ENCODE measurements at regions not wholly inside any gene's neighbourhood (a gene's known extent, or its start where the extent isn't known, plus 50 kb on each side); places are given as distances from the start of the nearest gene placed in this dataset.

- no peak for DNase-seq (ENCODE audit: low read depth)
Measured at GRCh38 chrX:15191830-15192229, 78.1 kb downstream of the ASB9 start.

GRCh38 chrX:15188039-15188438 lies 81.8 kb downstream of the ASB9 start:
- DNase-seq (ENCODE audit: low read depth): no peak

- DNase-seq (ENCODE audit: low read depth): no peak
Measured at GRCh38 chrX:15177316-15177715, 92.6 kb downstream of the ASB9 start.

GRCh38 chrX:15173411-15173810 lies 96.5 kb downstream of the ASB9 start:
- no peak for DNase-seq (ENCODE audit: low read depth)

GRCh38 chrX:15170927-15171326 lies 99.0 kb downstream of the ASB9 start:
- no peak for DNase-seq (ENCODE audit: low read depth)

GRCh38 chrX:15167826-15168225 lies 102.1 kb downstream of the ASB9 start:
- DNase-seq (ENCODE audit: low read depth): no peak

- DNase-seq (ENCODE audit: low read depth): no peak
Measured at GRCh38 chrX:15165832-15166231, 104.1 kb downstream of the ASB9 start.

- no peak for DNase-seq (ENCODE audit: low read depth)
Measured at GRCh38 chrX:15163131-15163530, 106.8 kb downstream of the ASB9 start.

- DNase-seq (ENCODE audit: low read depth): no peak
Measured at GRCh38 chrX:15160558-15161095, 109.3 kb downstream of the ASB9 start.

- no peak for DNase-seq (ENCODE audit: low read depth)
Measured at GRCh38 chrX:15158736-15159406, 111.0 kb downstream of the ASB9 start.

GRCh38 chrX:15158350-15158735 lies 111.5 kb downstream of the ASB9 start:
- no peak for DNase-seq (ENCODE audit: low read depth)

GRCh38 chrX:15157624-15158023 lies 112.3 kb downstream of the ASB9 start:
- no peak for DNase-seq (ENCODE audit: low read depth)

GRCh38 chrX:15151267-15152186 lies 118.4 kb downstream of the ASB9 start:
- DNase-seq (ENCODE audit: low read depth): no peak

GRCh38 chrX:15150586-15150985 lies 119.3 kb downstream of the ASB9 start:
- DNase-seq (ENCODE audit: low read depth): no peak

GRCh38 chrX:15146515-15146914 lies 123.4 kb downstream of the ASB9 start:
- DNase-seq (ENCODE audit: low read depth): no peak

GRCh38 chrX:15143825-15144121 lies 126.1 kb downstream of the ASB9 start:
- no peak for DNase-seq (ENCODE audit: low read depth)

GRCh38 chrX:15143050-15143824 lies 126.6 kb downstream of the ASB9 start:
- DNase-seq (ENCODE audit: low read depth): peak; percentile 16

GRCh38 chrX:15142084-15142715 lies 127.7 kb downstream of the ASB9 start:
- DNase-seq (ENCODE audit: low read depth): no peak

- DNase-seq (ENCODE audit: low read depth): no peak
Measured at GRCh38 chrX:15136795-15137194, 133.1 kb downstream of the ASB9 start.

GRCh38 chrX:15129412-15129811 lies 140.5 kb downstream of the ASB9 start:
- DNase-seq (ENCODE audit: low read depth): no peak

GRCh38 chrX:15128861-15129260 lies 141.0 kb downstream of the ASB9 start:
- DNase-seq (ENCODE audit: low read depth): no peak

- no peak for DNase-seq (ENCODE audit: low read depth)
Measured at GRCh38 chrX:15127010-15127409, 142.9 kb downstream of the ASB9 start.
